ENCODE measurements at regions not wholly inside any gene's neighbourhood (a gene's known extent, or its start where the extent isn't known, plus 50 kb on each side); places are given as distances from the start of the nearest gene placed in this dataset.

GRCh38 chr17:79505199-79505598, 105.7 kb downstream of the RBFOX3 start:
- no peaks in the 10 kb centered on the region for H3F3A ChIP-seq (ENCODE audit: insufficient read depth, low read length, poor library complexity, severe bottlenecking)
- H3K4me2 ChIP-seq (ENCODE audit: low read length): no peak overlapping the region
- no peaks in the 10 kb centered on the region for H3K27me3 ChIP-seq (ENCODE audit: insufficient read depth, low read depth, low read length)
- no peak overlapping the region for H3K4me3 ChIP-seq (ENCODE audit: low read length)
- no peaks in the 10 kb centered on the region for H3K79me2 ChIP-seq (replicated peaks; ENCODE audit: insufficient read depth, low read length)
- H2AFZ ChIP-seq (ENCODE audit: low read depth, low read length): no peak overlapping the region
- TF ChIP-seq SMC3 (conservative IDR thresholded peaks at IDR 0.05; ENCODE audit: poor library complexity) (no peak), POLR2AphosphoS5 (IDR thresholded peaks at IDR 0.05) (no peak)
- no peaks in the 10 kb centered on the region for H3K9me3 ChIP-seq (ENCODE audit: low read length)
- H3K9ac ChIP-seq (ENCODE audit: low read length): no peak overlapping the region
- no peak overlapping the region for H3K27ac ChIP-seq (ENCODE audit: low read length)
- H4K20me1 ChIP-seq (ENCODE audit: insufficient read depth): no peaks in the 10 kb centered on the region
- H3K36me3 ChIP-seq (ENCODE audit: insufficient read depth, low read length): no peaks in the 10 kb centered on the region
- no peaks in the 10 kb centered on the region for H3K9me2 ChIP-seq (ENCODE audit: insufficient read depth, low read length)

GRCh38 chr17:79504181-79504605, 106.7 kb downstream of the RBFOX3 start:
- Histone ChIP-seq H2AFZ (ENCODE audit: low read depth, low read length) (no peak overlapping the region), H3K27ac (ENCODE audit: low read length) (no peak overlapping the region), H3F3A (ENCODE audit: insufficient read depth, low read length, poor library complexity, severe bottlenecking) (no peaks in the 10 kb centered on the region), H3K9me3 (ENCODE audit: low read length) (no peaks in the 10 kb centered on the region), H3K27me3 (ENCODE audit: insufficient read depth, low read depth, low read length) (no peaks in the 10 kb centered on the region), H3K79me2 (replicated peaks; ENCODE audit: insufficient read depth, low read length) (no peaks in the 10 kb centered on the region), H3K9me2 (ENCODE audit: insufficient read depth, low read length) (no peaks in the 10 kb centered on the region), H3K36me3 (ENCODE audit: insufficient read depth, low read length) (no peaks in the 10 kb centered on the region), H4K20me1 (ENCODE audit: insufficient read depth) (no peaks in the 10 kb centered on the region), H3K9ac (ENCODE audit: low read length) (no peak overlapping the region), H3K4me2 (ENCODE audit: low read length) (no peak overlapping the region), H3K4me3 (ENCODE audit: low read length) (no peak overlapping the region)
- TF ChIP-seq, protein P1, sequence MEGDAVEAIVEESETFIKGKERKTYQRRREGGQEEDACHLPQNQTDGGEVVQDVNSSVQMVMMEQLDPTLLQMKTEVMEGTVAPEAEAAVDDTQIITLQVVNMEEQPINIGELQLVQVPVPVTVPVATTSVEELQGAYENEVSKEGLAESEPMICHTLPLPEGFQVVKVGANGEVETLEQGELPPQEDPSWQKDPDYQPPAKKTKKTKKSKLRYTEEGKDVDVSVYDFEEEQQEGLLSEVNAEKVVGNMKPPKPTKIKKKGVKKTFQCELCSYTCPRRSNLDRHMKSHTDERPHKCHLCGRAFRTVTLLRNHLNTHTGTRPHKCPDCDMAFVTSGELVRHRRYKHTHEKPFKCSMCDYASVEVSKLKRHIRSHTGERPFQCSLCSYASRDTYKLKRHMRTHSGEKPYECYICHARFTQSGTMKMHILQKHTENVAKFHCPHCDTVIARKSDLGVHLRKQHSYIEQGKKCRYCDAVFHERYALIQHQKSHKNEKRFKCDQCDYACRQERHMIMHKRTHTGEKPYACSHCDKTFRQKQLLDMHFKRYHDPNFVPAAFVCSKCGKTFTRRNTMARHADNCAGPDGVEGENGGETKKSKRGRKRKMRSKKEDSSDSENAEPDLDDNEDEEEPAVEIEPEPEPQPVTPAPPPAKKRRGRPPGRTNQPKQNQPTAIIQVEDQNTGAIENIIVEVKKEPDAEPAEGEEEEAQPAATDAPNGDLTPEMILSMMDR (IDR thresholded peaks at IDR 0.05; ENCODE audit: poor library complexity, severe bottlenecking): no peak
- TF ChIP-seq MXI1 (conservative IDR thresholded peaks at IDR 0.05; ENCODE audit: poor library complexity, severe bottlenecking) (no peak), RAD21 (conservative IDR thresholded peaks at IDR 0.05) (no peak), REST (IDR thresholded peaks at IDR 0.05; ENCODE audit: borderline replicate concordance) (no peak), POLR2AphosphoS5 (IDR thresholded peaks at IDR 0.05) (no peak), TAF1 (IDR thresholded peaks at IDR 0.05; ENCODE audit: low read depth) (no peak), EZH2 (IDR thresholded peaks at IDR 0.05; ENCODE audit: borderline replicate concordance, insufficient read depth, low read length, poor library complexity, severe bottlenecking) (no peak), SMC3 (conservative IDR thresholded peaks at IDR 0.05; ENCODE audit: poor library complexity) (no peak), EP300 (conservative IDR thresholded peaks at IDR 0.05; ENCODE audit: poor library complexity, severe bottlenecking) (no peak)

All from neural cell (in vitro differentiated cells).